ENCODE measurements at regions not wholly inside any gene's neighbourhood (a gene's known extent, or its start where the extent isn't known, plus 50 kb on each side); places are given as distances from the start of the nearest gene placed in this dataset.

DNA sequence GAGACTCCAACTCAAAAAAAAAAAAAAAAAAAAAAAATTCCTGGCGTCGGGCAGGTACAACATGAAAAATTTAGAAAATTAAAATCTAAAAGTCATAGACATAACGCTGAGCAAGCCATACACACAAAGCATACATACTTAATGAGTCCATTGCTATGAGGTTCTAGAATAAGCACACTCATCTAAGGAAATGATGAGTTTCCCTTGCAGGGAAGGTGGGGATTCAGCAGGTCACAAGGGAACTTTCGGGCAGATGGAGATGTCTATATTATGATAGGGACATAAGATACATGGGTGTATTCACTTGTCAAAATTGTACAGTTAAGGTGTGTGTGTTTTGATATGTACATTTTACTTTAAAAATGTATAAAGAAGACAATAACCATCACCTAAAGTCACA lies 120.2 kb upstream of the LIPC start:
- no peak for DNase-seq
- no peak overlapping the region for H3K27ac ChIP-seq
- H3K4me3 ChIP-seq = no peak overlapping the region
- no peaks in the 10 kb centered on the region for H3K9me3 ChIP-seq
- H3K36me3 ChIP-seq = no peaks in the 10 kb centered on the region
- peaks cover 0 to 14% (median 0%) of the 10 kb centered on the region in 4 donors for H3K4me1 ChIP-seq
- intact Hi-C loops (cut with DNase I; ENCODE audit: low total_unique reads) = no loop called here
- H3K27me3 ChIP-seq = no peaks in the 10 kb centered on the region
- TF ChIP-seq POLR2AphosphoS5 (IDR thresholded peaks at IDR 0.05) = no peak
- WGBS, 5 donors = 91 to 99% (median 93%) methylated on average over 4 of the region's 4 CpGs

DNA sequence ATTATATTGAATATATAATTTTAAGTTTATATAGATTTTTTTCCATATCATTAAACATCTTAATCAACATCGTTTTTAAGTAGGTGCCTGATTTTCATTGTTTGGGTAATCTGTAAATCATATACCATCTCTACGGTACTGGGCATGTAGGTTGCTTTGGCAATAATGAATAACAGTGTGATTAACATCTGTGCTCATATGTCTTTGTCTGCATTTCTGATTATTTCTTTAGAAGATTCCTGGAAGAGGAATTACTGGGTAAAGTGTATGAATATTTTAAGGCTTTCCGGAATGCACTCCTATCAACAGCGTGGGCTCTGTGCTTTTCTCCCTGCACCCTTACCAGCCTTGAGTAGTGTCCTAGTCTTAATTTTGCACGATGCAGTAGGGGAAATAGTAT lies 119.8 kb upstream of the LIPC start:
- Histone ChIP-seq H3K27me3 (no peaks in the 10 kb centered on the region), H3K4me1 (peaks cover 0 to 10% (median 0%) of the 10 kb centered on the region in 4 donors), H3K9me3 (no peaks in the 10 kb centered on the region), H3K4me3 (no peak overlapping the region), H3K36me3 (no peaks in the 10 kb centered on the region), H3K27ac (no peak overlapping the region)
- intact Hi-C loops (cut with DNase I; ENCODE audit: low total_unique reads) = no loop called here
- DNase-seq = no peak
- TF ChIP-seq POLR2AphosphoS5 (IDR thresholded peaks at IDR 0.05) = no peak
- TF ChIP-seq EP300 (IDR thresholded peaks at IDR 0.05) = no peak
- no peak for TF ChIP-seq POLR2A (IDR thresholded peaks at IDR 0.05)
- TF ChIP-seq, protein P1, sequence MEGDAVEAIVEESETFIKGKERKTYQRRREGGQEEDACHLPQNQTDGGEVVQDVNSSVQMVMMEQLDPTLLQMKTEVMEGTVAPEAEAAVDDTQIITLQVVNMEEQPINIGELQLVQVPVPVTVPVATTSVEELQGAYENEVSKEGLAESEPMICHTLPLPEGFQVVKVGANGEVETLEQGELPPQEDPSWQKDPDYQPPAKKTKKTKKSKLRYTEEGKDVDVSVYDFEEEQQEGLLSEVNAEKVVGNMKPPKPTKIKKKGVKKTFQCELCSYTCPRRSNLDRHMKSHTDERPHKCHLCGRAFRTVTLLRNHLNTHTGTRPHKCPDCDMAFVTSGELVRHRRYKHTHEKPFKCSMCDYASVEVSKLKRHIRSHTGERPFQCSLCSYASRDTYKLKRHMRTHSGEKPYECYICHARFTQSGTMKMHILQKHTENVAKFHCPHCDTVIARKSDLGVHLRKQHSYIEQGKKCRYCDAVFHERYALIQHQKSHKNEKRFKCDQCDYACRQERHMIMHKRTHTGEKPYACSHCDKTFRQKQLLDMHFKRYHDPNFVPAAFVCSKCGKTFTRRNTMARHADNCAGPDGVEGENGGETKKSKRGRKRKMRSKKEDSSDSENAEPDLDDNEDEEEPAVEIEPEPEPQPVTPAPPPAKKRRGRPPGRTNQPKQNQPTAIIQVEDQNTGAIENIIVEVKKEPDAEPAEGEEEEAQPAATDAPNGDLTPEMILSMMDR (IDR thresholded peaks at IDR 0.05) = no peak
- 75 to 87% (median 82%) methylated on average over 5 of the region's 5 CpGs for WGBS, 5 donors

DNA sequence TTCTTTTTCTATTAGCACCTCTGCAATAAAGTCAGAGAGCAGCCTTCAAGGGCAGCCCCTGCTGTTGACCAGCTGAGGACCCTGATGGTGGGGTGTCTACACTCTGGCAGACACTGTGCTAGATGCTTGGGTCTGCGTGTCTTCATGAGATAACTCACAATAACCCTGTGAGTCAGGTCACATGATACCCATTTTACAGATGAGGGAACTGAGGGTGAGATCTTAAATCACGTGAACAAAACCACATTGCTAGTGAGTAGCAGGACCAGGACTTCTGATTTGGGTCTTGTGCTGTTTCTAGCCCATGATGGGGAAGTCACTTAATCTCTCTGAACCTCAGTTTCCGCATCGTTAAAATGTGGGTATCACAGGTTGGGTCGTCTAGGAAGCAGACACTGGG lies 118.5 kb upstream of the LIPC start:
- WGBS, 5 donors = 83 to 95% (median 88%) methylated on average over 5 of the region's 5 CpGs
- H3K4me1 ChIP-seq = peaks cover 0 to 4% (median 0%) of the 10 kb centered on the region in 4 donors
- H3K36me3 ChIP-seq = no peaks in the 10 kb centered on the region
- TF ChIP-seq POLR2A (IDR thresholded peaks at IDR 0.05) = no peak
- TF ChIP-seq, protein P1 (IDR thresholded peaks at IDR 0.05) = no peak
- no peak for TF ChIP-seq EP300 (IDR thresholded peaks at IDR 0.05)
- no peak for TF ChIP-seq POLR2AphosphoS5 (IDR thresholded peaks at IDR 0.05)
- DNase-seq = no peak
- no peaks in the 10 kb centered on the region for H3K9me3 ChIP-seq
- H3K27ac ChIP-seq = no peak overlapping the region
- H3K27me3 ChIP-seq = no peaks in the 10 kb centered on the region
- intact Hi-C loops (cut with DNase I; ENCODE audit: low total_unique reads) = no loop called here
- no peak overlapping the region for H3K4me3 ChIP-seq

DNA sequence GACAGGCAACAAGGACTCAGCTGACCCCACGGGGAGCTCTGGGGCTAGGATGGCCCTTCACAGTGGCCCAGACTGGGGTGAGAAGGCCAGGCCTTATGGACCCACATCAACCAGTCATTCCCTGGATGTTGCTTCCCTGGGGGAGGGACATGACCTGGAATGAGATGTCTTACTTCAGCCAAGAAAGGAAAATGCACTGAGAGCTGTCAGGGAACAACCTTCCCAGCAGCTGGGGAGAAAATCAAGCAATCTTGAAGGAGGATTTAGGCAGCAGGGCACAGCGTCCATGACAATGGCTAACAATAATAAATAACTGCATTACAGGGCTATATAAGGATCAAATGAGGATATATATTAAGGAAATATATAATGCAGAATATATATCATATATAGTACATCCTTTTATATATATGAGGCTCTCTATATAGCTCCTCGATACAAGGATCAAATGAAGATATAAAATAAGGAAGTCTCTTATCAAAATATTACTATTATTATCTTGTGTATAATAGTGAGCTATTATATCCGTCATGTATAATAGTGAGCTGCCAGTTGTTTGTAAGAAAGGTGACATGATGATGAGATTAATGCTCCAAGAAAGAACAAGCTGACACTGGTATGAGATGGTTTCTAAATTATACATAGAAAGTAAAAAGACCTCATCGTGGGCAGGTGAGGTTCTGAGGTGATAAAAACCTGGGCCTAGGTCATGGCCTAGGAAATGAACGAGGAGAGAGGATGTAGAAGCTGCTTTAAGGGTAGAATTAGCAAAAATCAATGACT lies 117.8 kb upstream of the LIPC start:
- intact Hi-C loops (cut with DNase I; ENCODE audit: low total_unique reads) = no loop called here
- 65 to 73% (median 70%) methylated on average over 6 of the region's 6 CpGs for WGBS, 5 donors

More for the DNA sequence above, 117.8 kb upstream of the LIPC start:
- H3K4me1 ChIP-seq = peaks cover 0 to 4% (median 0%) of the 10 kb centered on the region in 4 donors
- no peak overlapping the region for H3K27ac ChIP-seq
- no peaks in the 10 kb centered on the region for H3K9me3 ChIP-seq
- H3K27me3 ChIP-seq = no peaks in the 10 kb centered on the region
- no peaks in the 10 kb centered on the region for H3K36me3 ChIP-seq
- DNase-seq = no peak
- no peak overlapping the region for H3K4me3 ChIP-seq
- no peak for TF ChIP-seq EP300 (IDR thresholded peaks at IDR 0.05)
- TF ChIP-seq POLR2A (IDR thresholded peaks at IDR 0.05) = no peak
- TF ChIP-seq POLR2AphosphoS5 (IDR thresholded peaks at IDR 0.05) = no peak
- TF ChIP-seq, protein P1 (IDR thresholded peaks at IDR 0.05) = no peak
